GM18868 (cell line): ENCODE measurements at regions not wholly inside any gene's neighbourhood (a gene's known extent, or its start where the extent isn't known, plus 50 kb on each side); places are given as distances from the start of the nearest gene placed in this dataset.
A peak's percentile ranks its signal among the peaks of the same experiment; 100 is the strongest.

ENCODE experiments used
- ATAC-seq: cut with Tn5 transposase; IDR thresholded peaks from one replicate; pipeline ENCODE4 v1.9.1; 2021; ENCODE audit warnings: mild to moderate bottlenecking, moderate library complexity; ENCODE audit not compliant: unreplicated experiment

DNA sequence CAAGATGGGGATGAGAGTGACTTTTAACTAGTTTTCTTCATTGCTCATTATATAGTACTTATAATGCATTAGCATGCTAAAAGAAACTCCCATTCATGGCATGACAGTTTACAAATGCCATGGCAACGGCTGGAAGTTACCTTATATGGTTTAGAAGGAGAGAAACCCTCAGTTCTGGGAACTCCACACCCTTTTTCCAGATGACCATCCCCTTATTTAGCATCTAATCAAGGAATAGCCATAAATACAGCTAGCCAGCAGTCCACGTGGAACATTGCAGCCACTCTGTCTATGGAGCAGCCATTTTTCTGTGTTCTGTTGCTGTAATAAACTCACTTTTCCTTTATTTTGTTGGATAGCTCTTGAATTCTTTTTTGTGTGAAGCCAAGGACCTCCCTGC, 1137.8 kb downstream of the CDH18 start:
- ATAC-seq: no peak

DNA sequence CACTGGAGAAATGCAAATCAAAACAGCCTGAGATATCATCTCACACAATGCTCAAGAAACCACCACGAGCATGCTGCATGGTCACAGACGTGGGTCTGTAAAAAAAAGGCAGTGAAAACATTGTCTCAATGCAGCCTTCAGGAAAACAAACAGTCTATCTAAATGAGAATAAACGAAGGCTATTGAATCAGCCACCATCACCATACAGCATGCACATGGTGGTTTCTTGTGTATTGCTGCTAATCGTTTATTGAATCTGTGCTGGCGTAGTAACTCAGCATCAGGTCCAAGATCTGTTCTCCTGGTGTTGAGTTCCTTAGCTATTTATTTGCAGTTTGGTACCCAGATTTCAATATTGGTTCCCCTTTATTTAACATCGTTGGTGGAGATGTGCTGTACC, 1115.0 kb downstream of the CDH18 start:
- no peak for ATAC-seq

DNA sequence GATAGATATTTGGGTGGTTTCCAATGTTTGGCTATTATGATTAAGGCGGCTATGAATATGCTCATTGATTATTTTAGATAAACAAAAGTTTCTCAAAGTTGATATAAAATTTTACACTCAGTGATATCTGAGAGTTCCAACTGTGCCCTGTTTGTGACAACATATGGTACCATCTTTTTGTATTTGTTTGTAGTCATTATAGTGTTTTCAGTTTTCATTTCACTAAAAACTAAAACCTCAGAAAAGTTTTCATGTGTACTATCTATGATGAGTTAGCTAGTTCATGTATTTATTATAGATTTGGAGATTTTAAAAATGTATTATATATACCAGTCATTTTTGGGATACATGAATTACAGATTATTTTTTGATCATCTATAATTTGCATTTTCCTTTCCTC, 1111.4 kb downstream of the CDH18 start:
- no peak for ATAC-seq

DNA sequence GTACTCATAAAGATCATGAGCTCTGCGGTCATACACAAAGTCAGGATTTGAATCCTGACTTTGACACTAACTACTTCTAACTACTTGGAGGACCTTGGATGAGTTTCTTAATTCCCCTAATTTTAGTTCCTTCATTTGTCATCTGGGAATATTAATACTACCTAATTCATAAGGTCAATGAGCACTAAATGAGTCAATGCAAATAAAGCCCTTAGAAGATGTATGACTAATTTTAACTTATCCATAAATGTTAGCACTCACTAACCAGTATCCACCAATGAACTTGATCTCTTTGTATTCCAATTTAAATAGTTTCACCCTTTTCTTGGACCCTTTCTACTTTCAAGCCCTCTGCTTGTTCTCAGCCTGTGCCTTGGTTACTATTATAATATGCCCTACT, 1106.4 kb downstream of the CDH18 start:
- ATAC-seq: no peak

DNA sequence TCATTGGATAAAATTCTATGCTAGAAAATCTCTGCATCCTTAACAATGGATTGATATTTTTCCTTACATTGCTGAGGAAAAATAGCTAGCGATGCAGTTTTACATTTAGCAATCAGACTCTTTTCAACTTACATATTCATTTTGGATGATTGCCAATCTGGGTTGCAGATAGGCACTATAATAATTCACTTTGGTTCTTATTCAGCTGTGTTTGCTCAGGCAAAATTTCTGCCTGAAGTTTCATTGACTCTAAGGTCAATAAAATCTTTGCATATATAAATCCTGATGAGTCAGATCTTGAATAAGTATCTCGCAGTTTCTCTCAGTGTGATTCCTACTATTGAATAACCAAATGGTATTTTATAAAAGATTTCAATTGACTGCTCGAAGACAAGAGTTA, 1105.8 kb downstream of the CDH18 start:
- ATAC-seq: no peak

DNA sequence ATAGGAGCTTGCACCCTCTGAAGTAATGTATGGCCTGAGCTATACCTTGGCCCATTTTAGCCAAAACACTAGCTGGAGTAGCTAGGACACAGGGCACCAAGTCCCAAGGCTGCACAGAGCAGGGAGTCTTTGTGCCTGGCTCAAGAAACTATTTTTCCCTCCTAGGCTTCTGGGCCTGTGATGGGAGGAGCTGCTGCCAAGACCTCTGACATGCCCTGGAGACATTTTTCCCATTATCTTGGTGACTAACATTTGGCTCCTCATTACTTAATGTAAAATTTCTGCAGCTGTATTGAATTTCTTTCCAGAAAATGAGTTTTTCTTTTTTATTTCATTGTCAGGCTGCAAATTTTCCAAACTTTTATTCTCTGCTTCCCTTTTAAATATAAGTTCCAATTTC, 1099.2 kb downstream of the CDH18 start:
- ATAC-seq: no peak

DNA sequence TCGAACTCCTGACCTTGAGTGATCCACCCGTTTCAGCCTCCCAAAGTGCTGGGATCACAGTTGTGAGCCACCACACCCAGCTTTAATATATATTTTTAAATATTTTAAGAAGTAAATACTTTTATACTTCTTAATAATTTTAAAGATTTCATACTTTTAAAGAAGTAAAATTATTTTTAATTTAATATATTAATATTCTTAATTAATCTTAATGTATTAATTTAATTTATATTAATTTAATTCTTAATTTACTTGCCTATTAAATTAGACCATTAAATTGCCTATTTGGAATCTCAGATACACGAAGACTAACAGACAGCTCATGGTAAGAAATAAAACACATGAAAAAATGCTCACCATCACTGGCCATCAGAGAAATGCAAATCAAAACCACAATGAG, 1087.4 kb downstream of the CDH18 start:
- ATAC-seq: no peak

DNA sequence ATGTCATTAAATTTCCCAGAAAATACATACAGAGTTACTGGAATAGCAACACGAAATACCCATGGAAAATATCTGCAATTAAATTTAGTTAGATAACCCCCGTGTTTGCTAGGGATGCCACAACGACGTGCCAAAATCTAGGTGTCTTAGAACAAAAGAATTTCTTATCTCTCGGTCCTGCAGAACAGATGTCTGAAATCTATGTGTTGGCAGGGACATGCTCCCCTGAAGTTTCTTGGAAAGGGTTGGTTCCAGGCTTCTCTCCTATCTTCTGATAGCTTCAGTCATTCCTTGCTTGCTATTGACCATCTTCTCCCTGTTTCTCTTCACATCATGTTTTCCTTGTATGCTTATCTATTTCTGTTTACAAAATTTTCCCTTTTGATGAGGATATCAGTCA, 1067.0 kb downstream of the CDH18 start:
- no peak for ATAC-seq

DNA sequence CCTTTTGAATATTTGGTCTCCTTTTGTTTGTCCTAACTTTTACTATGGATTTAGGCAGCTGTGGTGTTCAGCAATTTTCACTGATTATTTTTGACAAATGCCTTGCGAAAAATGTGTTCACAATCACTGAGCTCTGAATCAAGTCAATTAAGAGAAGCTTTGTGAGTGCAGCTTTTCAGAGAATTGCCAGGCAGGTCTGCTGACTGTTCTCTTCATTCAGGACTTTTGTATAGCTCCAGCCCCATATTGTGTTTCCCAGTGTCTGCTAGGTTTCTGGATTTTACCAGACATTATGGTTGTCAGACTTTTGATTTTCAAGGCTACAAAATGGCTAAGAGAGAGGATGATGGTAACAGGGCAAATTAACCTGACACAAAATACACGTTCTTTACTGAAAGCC, 1055.9 kb downstream of the CDH18 start:
- no peak for ATAC-seq

DNA sequence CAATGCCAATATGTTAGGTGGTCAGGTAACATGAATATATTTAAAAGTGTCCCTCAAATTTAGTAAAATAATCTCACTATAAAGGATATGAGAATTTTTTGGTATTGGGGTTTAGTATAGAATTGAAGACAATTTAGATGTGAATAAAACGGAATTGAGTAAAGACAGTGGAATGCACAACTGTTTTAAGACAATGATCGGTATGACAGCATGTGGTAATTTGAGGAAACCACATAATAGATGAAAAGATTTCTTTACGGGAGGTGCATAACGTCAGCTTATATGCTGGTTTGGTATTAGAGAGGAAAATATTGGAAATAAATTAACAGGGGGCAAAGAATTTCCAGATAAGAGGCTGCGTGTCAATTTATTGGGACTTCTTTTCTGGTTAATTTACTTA, 1043.2 kb downstream of the CDH18 start:
- no peak for ATAC-seq

DNA sequence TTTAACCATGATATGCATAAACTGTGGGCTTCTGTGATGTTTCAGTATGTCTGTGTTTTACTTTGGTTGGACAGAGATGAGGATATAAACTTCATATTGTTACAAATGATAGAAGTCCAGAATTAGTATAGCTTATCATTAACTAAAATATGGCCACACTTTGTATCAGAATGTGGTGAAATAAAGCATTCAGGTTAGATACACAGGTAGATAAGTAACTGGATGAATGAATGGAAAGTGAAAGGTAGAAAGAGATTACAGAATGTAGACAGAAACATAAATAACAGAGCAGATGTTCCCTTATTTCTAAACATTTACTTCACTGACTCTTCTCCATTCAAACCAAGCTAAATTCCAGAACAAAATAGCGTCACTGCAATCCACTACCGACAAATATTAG, 1033.8 kb downstream of the CDH18 start:
- no peak for ATAC-seq

DNA sequence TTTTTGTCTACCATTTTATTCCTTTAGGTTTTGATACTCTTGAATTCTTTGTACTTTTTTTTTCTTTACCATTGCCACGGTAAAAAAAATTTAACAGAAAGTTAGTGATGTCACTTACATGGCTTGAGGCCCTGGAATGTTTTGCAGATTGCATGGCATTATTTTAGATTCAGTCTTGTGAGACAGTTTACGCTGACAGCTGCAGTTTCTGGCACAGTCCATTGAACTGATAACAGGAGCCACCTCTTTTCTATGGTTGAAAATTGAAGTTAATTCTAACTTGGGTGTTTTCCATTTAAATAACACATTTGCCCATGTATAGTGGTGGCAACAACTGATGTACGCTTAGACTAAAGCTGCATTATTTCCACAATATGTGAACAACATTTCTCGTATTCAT, 1028.5 kb downstream of the CDH18 start:
- ATAC-seq: no peak

DNA sequence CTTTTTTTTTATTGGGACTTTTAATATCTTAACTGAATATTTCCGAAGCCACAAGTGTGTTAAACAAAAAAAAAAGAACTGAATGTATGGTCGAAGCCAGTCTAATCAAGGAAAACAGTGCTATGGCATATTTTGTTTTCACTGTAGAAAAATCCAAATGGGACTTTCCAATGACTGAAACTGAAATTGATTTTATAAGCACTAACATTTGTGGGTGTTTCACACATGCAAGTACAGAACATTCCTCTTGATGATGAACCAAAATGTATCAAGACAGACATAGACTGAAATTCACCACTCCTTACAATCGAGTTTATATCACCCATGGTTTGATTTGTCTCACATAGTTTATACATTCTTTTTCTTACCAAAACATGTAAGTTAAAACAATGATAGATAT, 1026.8 kb downstream of the CDH18 start:
- ATAC-seq: peak; percentile 74

DNA sequence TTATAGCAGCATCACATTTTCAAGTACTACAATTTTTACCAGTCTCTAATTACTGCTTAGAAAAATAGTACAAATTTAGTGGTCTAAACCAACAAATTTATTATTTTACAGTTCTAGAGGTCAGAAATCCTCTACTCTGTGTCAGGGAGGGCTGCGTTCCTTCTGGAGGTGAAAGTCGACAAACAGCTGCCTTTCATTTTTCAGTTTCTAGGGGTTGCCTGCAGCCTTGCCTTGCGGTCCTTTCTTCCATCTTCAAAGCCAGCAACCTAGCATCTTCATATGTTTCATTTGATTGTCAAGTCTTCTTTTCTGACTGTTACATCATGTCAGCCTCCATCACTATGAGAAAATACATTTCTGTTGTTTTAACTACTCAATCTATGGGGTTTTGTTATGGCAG, 1022.1 kb downstream of the CDH18 start:
- ATAC-seq: no peak

DNA sequence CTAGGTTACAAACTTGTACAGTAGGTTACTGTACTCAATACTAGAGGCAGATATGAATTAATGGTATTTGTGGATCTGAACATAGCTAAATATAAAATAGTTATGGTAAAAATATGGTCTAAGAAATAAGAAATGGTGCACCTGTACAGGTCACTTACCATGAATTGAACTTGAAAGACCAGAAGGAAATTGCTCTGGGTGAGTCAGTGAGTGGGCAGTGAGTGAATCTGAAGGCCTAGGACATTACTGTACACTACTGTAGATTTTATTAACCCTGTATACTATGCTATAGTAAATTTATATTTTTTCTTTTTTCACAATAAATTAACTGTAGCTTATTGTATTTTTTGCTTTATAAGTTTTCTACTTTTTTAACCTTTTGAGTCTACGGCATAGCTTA, 1020.4 kb downstream of the CDH18 start:
- ATAC-seq: no peak

DNA sequence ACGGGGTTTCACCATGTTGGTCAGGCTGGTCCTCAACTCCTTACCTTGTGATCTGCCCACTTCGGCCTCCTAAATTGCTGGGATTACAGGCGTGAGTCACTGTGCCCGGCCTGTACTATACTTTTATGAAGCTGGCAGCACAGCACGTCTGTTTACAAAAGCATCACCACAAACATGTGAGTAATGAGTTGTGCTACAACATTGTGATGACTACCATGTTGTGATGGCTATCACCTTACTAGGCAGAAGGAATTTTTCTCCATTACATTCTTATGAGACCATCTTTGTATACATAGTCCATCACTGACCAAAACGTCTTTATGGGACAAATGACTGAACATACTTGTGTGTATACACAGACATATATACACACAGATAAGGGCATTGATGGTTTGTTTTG, 1019.0 kb downstream of the CDH18 start:
- ATAC-seq: no peak

DNA sequence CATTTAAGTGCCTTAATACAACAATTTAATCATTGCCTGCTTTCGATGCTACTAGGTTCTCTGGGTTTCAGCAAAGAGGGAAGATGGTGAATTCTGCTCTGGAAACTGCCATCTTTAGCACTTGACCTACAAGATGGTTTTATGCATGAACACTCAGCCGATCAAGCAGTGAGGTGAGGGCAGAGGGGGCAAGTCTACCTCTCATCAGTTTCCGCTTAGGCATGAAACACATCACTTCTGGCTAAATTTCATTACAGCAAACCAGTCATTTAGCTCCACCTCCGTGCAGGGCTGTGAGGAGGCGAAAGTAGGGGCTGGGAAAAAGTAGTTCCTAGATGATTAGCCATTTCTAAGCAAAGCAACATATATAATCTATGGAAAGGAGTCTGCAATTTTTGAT, 1018.0 kb downstream of the CDH18 start:
- ATAC-seq: peak; percentile 46

DNA sequence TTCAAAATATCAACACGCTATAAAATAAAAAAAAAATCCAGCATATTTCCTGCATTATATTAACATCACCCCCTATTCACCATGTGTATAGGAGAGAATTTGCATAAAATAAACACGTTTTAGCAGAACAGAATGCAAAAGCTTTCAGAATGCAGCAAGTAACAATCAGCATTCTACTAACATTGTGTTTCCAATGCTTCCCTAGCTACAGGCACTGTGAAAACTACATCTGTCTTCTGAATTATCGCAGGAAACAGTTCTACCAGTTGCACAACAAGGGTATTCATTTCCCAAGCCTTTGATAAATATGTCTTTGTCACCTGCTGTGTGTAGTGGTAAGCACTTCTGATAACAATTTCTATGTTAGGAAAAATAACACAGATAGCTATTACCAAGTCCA, 1015.8 kb downstream of the CDH18 start:
- no peak for ATAC-seq

DNA sequence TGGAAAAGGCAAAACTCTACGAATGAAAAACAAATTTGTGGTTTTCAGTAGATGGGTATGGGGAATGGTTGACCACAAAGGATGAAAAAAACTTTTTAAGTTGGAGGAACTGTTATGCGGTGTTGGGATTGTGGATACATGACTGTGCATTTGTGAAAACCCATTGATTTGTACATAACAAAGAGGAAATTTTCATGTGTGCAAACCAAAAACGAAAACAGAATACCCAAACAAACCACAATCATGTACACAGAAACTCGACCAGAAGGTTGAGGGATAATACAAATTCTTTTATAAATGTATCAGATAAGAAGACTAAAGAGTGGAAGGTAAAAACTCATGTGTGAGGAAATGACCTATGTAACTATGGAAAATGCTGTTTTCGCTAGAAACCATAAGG, 1012.4 kb downstream of the CDH18 start:
- no peak for ATAC-seq

DNA sequence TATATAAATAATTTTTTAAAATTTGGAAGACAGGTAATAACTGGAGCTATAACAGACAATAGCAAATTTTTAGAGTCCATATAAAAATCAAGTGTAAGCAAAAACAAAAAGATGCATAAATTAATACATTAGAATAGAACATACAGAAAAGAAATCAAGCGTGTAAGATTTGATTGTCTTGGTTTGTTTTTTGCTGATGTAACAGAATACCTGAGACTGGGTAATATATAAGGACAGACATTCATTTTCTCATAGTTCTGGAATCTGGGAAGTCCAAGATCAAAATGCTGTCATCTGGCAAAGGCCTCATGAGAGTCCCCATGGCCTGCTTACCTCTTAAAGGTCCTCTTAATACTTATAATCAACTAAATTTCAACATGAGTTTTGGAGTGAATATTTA, 1010.1 kb downstream of the CDH18 start:
- ATAC-seq: no peak

DNA sequence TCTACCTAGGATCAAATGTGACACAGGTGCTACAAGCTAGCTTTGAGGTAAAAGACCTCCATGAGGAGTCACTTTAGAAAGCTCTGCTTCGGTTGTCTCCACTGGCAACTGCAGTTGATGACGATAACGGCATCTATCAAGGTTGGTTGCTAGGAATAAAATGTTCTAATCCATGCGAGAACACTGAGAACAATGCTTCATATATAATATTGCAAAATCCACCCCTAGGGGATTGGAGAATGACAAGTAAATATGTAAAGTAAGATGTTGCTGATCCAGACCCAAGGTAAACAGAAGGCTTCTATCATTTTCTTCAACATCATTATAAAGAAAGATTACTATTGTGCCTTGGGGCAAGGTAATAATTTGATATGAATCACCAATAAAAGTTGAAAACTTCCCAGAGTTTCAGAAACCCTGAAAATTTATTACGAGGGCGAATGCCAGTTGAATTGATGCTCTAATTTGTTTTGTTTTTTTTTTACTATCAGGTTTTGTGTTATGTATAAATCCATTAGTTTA, 1003.4 kb downstream of the CDH18 start:
- ATAC-seq: no peak

DNA sequence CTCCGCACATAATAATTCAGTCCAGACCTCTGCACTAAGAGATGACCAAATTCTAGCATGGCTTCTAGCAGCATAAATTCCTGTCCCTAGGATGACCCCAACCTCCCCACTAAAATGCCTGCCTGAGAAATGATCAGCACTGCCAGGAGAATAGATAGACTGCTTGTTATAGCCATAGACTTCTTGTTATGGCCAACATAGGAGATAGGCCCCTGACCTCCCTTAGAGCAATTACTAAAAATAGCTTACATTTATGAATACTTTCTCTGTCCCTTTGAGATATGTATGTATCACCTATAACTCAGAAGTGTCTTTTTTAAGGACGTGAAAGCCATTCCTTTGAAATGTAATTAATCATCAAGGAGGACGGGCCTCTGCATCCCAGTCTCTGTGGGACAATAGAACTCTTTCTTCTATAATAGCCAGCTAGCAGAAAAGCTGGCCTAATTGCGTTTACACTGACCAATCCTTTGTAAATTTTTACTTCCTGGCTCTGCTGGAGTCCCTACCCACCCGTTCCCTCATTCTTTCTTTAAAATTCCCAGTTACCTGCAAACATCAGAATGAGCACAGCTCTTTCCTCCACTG, 1002.7 kb downstream of the CDH18 start:
- ATAC-seq: no peak

DNA sequence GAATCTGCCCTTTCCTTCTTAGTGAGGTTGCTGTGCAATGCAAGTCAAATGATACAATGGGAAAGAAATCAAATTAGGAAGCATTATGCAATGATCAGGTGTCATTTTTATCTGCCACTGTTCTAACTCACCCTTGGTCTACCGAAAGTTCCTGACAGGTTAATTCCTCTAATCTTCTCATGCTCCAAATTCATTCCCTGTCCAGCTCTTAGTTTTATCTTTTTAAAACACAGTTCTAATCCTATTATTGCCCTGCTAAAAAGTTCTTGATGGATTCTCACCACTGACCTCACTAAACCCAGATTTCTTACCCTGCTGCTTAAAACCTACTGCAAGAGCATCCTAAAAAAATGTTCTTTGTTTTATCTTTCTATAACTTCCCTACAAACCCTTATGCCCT, 1000.9 kb downstream of the CDH18 start:
- no peak for ATAC-seq

DNA sequence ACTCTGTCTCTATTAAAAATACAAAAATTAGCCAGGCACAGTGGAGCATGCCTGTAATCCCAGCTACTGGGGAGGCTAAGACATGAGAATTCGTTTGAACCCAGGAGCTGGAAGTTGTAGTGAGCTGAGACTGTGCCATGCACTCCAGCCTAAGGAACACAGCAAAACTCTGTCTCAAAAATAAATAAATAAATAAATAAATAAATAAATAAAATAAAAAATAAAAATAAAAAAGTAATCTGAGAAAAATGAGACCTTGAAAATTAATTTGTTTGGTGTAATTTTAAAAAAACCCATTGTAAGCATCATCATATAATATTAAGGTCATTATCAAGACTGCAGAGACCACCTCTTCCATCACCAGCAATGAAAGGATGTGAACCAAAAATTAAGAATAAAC, 997.1 kb downstream of the CDH18 start:
- ATAC-seq: no peak
